GM23248 (cell line): ENCODE measurements at regions not wholly inside any gene's neighbourhood (a gene's known extent, or its start where the extent isn't known, plus 50 kb on each side); places are given as distances from the start of the nearest gene placed in this dataset.

ENCODE experiments used
- EZH2 ChIP-seq: fragments of 200-600 bp; sonication (generic); IDR thresholded peaks from 2 replicates; pipeline ENCODE4 v1.6.1; 2018; ENCODE audit warnings: antibody characterized with exemption, mild to moderate bottlenecking; ENCODE audit not compliant: insufficient read depth, poor library complexity, severe bottlenecking
- EZH2phosphoT487 ChIP-seq: fragments of 200-600 bp; sonication (generic); IDR thresholded peaks from 2 replicates; pipeline ENCODE4 v1.6.1; 2018; ENCODE audit warnings: antibody characterized with exemption, moderate library complexity, mild to moderate bottlenecking, low read depth; ENCODE audit not compliant: insufficient read depth

GRCh38 chr17:77807051-77807745, 151.3 kb upstream of the TNRC6C start:
- no peak for TF ChIP-seq EZH2
- TF ChIP-seq EZH2phosphoT487 = no peak
